ENCODE measurements at regions not wholly inside any gene's neighbourhood (a gene's known extent, or its start where the extent isn't known, plus 50 kb on each side); places are given as distances from the start of the nearest gene placed in this dataset.

- TF ChIP-seq, protein P1, sequence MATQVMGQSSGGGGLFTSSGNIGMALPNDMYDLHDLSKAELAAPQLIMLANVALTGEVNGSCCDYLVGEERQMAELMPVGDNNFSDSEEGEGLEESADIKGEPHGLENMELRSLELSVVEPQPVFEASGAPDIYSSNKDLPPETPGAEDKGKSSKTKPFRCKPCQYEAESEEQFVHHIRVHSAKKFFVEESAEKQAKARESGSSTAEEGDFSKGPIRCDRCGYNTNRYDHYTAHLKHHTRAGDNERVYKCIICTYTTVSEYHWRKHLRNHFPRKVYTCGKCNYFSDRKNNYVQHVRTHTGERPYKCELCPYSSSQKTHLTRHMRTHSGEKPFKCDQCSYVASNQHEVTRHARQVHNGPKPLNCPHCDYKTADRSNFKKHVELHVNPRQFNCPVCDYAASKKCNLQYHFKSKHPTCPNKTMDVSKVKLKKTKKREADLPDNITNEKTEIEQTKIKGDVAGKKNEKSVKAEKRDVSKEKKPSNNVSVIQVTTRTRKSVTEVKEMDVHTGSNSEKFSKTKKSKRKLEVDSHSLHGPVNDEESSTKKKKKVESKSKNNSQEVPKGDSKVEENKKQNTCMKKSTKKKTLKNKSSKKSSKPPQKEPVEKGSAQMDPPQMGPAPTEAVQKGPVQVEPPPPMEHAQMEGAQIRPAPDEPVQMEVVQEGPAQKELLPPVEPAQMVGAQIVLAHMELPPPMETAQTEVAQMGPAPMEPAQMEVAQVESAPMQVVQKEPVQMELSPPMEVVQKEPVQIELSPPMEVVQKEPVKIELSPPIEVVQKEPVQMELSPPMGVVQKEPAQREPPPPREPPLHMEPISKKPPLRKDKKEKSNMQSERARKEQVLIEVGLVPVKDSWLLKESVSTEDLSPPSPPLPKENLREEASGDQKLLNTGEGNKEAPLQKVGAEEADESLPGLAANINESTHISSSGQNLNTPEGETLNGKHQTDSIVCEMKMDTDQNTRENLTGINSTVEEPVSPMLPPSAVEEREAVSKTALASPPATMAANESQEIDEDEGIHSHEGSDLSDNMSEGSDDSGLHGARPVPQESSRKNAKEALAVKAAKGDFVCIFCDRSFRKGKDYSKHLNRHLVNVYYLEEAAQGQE (IDR thresholded peaks at IDR 0.05) = no peak
- no peak for TF ChIP-seq JUND (IDR thresholded peaks at IDR 0.05)
These were observed 827.6 kb downstream of the RNF144A start (continued) for GRCh38 chr2:7744827-7745226.

GRCh38 chr2:7745369-7745768, 828.2 kb downstream of the RNF144A start:
- TF ChIP-seq HNF4A (conservative IDR thresholded peaks at IDR 0.05) = peak; percentile 41 to 50
- TF ChIP-seq CTCF (IDR thresholded peaks at IDR 0.05; ENCODE audit: low read depth, low read length, missing input control) = no peak
- no peak for TF ChIP-seq RAD21 (IDR thresholded peaks at IDR 0.05)
- no peak for TF ChIP-seq FOXA1 (IDR thresholded peaks at IDR 0.05)
- TF ChIP-seq NR2F2 (IDR thresholded peaks at IDR 0.05) = no peak
- TF ChIP-seq, protein P2, sequence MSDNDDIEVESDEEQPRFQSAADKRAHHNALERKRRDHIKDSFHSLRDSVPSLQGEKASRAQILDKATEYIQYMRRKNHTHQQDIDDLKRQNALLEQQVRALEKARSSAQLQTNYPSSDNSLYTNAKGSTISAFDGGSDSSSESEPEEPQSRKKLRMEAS (IDR thresholded peaks at IDR 0.05) = no peak
- TF ChIP-seq, protein P3, sequence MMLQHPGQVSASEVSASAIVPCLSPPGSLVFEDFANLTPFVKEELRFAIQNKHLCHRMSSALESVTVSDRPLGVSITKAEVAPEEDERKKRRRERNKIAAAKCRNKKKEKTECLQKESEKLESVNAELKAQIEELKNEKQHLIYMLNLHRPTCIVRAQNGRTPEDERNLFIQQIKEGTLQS (IDR thresholded peaks at IDR 0.05) = no peak
- TF ChIP-seq TAF1 (conservative IDR thresholded peaks at IDR 0.05) = no peak
- no peak for TF ChIP-seq HNF4G (IDR thresholded peaks at IDR 0.05)
- TF ChIP-seq FOXA2 (IDR thresholded peaks at IDR 0.05) = no peak
- peak in 1 of 2 donors; percentile 45 for TF ChIP-seq RXRA (IDR thresholded peaks at IDR 0.05)
- peak in 1 of 2 donors; percentile 32 for TF ChIP-seq JUND (IDR thresholded peaks at IDR 0.05)
- peak; percentile 9 for TF ChIP-seq SP1 (IDR thresholded peaks at IDR 0.05)
- TF ChIP-seq GABPA (IDR thresholded peaks at IDR 0.05 in 1 of 2, conservative IDR thresholded peaks at IDR 0.05 in 1 of 2) = no peak
- TF ChIP-seq ZBTB33 (IDR thresholded peaks at IDR 0.05) = no peak
- TF ChIP-seq YY1 (IDR thresholded peaks at IDR 0.05) = peak; percentile 43
- TF ChIP-seq, protein P1 (IDR thresholded peaks at IDR 0.05) = peak; percentile 27
- no peak for TF ChIP-seq EGR1 (IDR thresholded peaks at IDR 0.05; ENCODE audit: low read depth in 2 of 2)
- DNase-seq (ENCODE audit: low spot score) = no peak
- H3K4me3 ChIP-seq (ENCODE audit: low read depth in 1 of 3, low read length in 3 of 3) = no peak overlapping the region
- no peaks in the 10 kb centered on the region for H3K36me3 ChIP-seq (ENCODE audit: control insufficient read depth in 4 of 4, insufficient read depth in 3 of 4, low read depth in 1 of 4, low read length in 3 of 4)
- no peaks in the 10 kb centered on the region for H3K27me3 ChIP-seq (ENCODE audit: control insufficient read depth in 4 of 4, insufficient read depth in 4 of 4, low read length in 3 of 4)
- no peaks in the 10 kb centered on the region for H3K9me3 ChIP-seq (ENCODE audit: control insufficient read depth in 4 of 4, low read length in 3 of 4)
- WGBS = 31% methylated on average over 2 of the region's 2 CpGs
- no peak overlapping the region for H3K27ac ChIP-seq (ENCODE audit: low read depth in 1 of 2, low read length in 2 of 2)
- H3K9ac ChIP-seq (ENCODE audit: low read depth in 1 of 2, low read length in 2 of 2) = no peak overlapping the region
- peaks cover 1 to 29% (median 14%) of the 10 kb centered on the region in 4 donors for H3K4me1 ChIP-seq (ENCODE audit: control insufficient read depth in 4 of 4, insufficient read depth in 4 of 4, low read length in 3 of 4)
